Thyroid gland (tissue), 4 donors: ENCODE measurements at regions not wholly inside any gene's neighbourhood (a gene's known extent, or its start where the extent isn't known, plus 50 kb on each side); places are given as distances from the start of the nearest gene placed in this dataset.
A peak's percentile ranks its signal among the peaks of the same experiment; 100 is the strongest.

Experiments
- DNase-seq, 2 donors: peaks; one replicate each; pipeline ENCODE4 v3.0.0-alpha.2; 2019
- H3K27ac ChIP-seq, 3 donors: fragments of 200-600 bp; sonication (generic); 1 replicate in 2 of 3; 2 replicates in 1 of 3; pipeline ENCODE4 v1.5.1; 2016 to 2019; ENCODE audit warnings: mild to moderate bottlenecking in 1 of 3, moderate library complexity in 1 of 3
- H3K27me3 ChIP-seq: fragments of 200-600 bp; sonication (generic); one replicate; pipeline ENCODE4 v1.5.1; 2019
- H3K36me3 ChIP-seq, 2 donors: fragments of 200-600 bp; sonication (generic); one replicate each; pipeline ENCODE4 v1.5.1; 2016 to 2019
- H3K4me1 ChIP-seq, 2 donors: fragments of 200-600 bp; sonication (generic); one replicate each; pipeline ENCODE4 v1.5.1; 2017 to 2019
- H3K4me3 ChIP-seq, 3 donors: fragments of 200-600 bp; sonication (generic); replicated peaks in 1 of 3; 1 replicate in 2 of 3; 2 replicates in 1 of 3; pipeline ENCODE4 v1.5.1; 2016; ENCODE audit warnings: mild to moderate bottlenecking in 1 of 3
- H3K9me3 ChIP-seq: fragments of 200-600 bp; sonication (generic); one replicate; pipeline ENCODE4 v1.5.1; 2017
- CTCF ChIP-seq, 6 experiments: fragments of 200-600 bp in 3 of 6; fragments of 450-650 bp in 3 of 6; sonication (generic) in 3 of 6; IDR thresholded peaks; one replicate each; pipeline ENCODE4 v1.5.1; 2016 to 2019; ENCODE audit warnings: antibody characterized with exemption in 6 of 6, mild to moderate bottlenecking in 2 of 6, inconsistent platforms in 1 of 6, moderate library complexity in 1 of 6
- POLR2A ChIP-seq, 2 donors: fragments of 450-650 bp; IDR thresholded peaks; one replicate each; pipeline ENCODE4 v1.6.1; 2017; ENCODE audit warnings: antibody characterized with exemption in 2 of 2, mild to moderate bottlenecking in 2 of 2, moderate library complexity in 1 of 2
- WGBS, 2 donors: methylation state at CpG; one replicate each; pipeline ENCODE4 v1.1.5; 2017; 5-methylcytosine and 5-hydroxymethylcytosine counted together
- intact Hi-C: fragments of 100-400 bp; cut with DNase I; formaldehyde crosslinking; loops from one replicate; pipeline ENCODE4 v1.15.1; 2023

- no peak for DNase-seq
- intact Hi-C loops: no loop called here
- no peaks in the 10 kb centered on the region for H3K36me3 ChIP-seq
- H3K4me1 ChIP-seq: peaks cover 0 to 4% of the 10 kb centered on the region in 2 donors
- no peak overlapping the region for H3K27ac ChIP-seq
- 97% methylated on average over 3 of the region's 3 CpGs for WGBS, 2 donors
- H3K9me3 ChIP-seq: no peaks in the 10 kb centered on the region
- no peaks in the 10 kb centered on the region for H3K27me3 ChIP-seq
- no peak overlapping the region for H3K4me3 ChIP-seq
- TF ChIP-seq POLR2A (IDR thresholded peaks at IDR 0.05) (no peak), CTCF (IDR thresholded peaks at IDR 0.05) (no peak)
Observed at GRCh38 chr2:39587168-39587567, 78.5 kb upstream of the TMEM178A start.

GRCh38 chr2:39587641-39588040 is 78.1 kb upstream of the TMEM178A start:
- TF ChIP-seq POLR2A (IDR thresholded peaks at IDR 0.05) (no peak), CTCF (IDR thresholded peaks at IDR 0.05) (no peak)
- no peaks in the 10 kb centered on the region for H3K36me3 ChIP-seq
- 88 to 97% methylated on average over 1 of the region's 1 CpG for WGBS, 2 donors
- peaks cover 0 to 4% of the 10 kb centered on the region in 2 donors for H3K4me1 ChIP-seq
- no peaks in the 10 kb centered on the region for H3K27me3 ChIP-seq
- intact Hi-C loops: no loop called here
- H3K9me3 ChIP-seq: no peaks in the 10 kb centered on the region
- no peak for DNase-seq
- no peak overlapping the region for H3K4me3 ChIP-seq
- H3K27ac ChIP-seq: no peak overlapping the region

- Histone ChIP-seq H3K4me3 (no peak overlapping the region), H3K36me3 (no peaks in the 10 kb centered on the region), H3K9me3 (no peaks in the 10 kb centered on the region), H3K4me1 (no peaks in the 10 kb centered on the region), H3K27me3 (no peaks in the 10 kb centered on the region), H3K27ac (no peak overlapping the region)
- 65% methylated on average over 9 of the region's 9 CpGs for WGBS, 2 donors
- peak; percentile 16 to 79 (median 66) for TF ChIP-seq CTCF (IDR thresholded peaks at IDR 0.05)
- no peak for TF ChIP-seq POLR2A (IDR thresholded peaks at IDR 0.05)
- peak; percentile 54 to 61 for DNase-seq
- intact Hi-C loops: loop anchor here (10.0 kb wide), 2 partner anchors 101 to 141 kb away; no protein-coding TSS in a partner anchor
Observed at GRCh38 chr2:39593439-39594393, 72.0 kb upstream of the TMEM178A start.

GRCh38 chr2:39595116-39595515 is 70.6 kb upstream of the TMEM178A start:
- H3K4me3 ChIP-seq: no peak overlapping the region
- H3K27me3 ChIP-seq: no peaks in the 10 kb centered on the region
- H3K27ac ChIP-seq: no peak overlapping the region
- no peaks in the 10 kb centered on the region for H3K9me3 ChIP-seq
- intact Hi-C loops: loop anchor here (10.0 kb wide), 2 partner anchors 100 to 140 kb away; no protein-coding TSS in a partner anchor
- no peaks in the 10 kb centered on the region for H3K4me1 ChIP-seq
- WGBS, 2 donors: 82 to 83% methylated on average over 1 of the region's 1 CpG
- TF ChIP-seq POLR2A (IDR thresholded peaks at IDR 0.05): no peak
- TF ChIP-seq CTCF (IDR thresholded peaks at IDR 0.05): no peak
- no peaks in the 10 kb centered on the region for H3K36me3 ChIP-seq
- no peak for DNase-seq

- DNase-seq: no peak
- Histone ChIP-seq H3K27ac (no peak overlapping the region), H3K4me3 (no peak overlapping the region), H3K27me3 (no peaks in the 10 kb centered on the region), H3K9me3 (no peaks in the 10 kb centered on the region), H3K4me1 (no peaks in the 10 kb centered on the region), H3K36me3 (no peaks in the 10 kb centered on the region)
- no peak for TF ChIP-seq CTCF (IDR thresholded peaks at IDR 0.05)
- TF ChIP-seq POLR2A (IDR thresholded peaks at IDR 0.05): no peak
- intact Hi-C loops: loop anchor here (10.0 kb wide), 2 partner anchors 97 to 137 kb away; no protein-coding TSS in a partner anchor
- WGBS, 2 donors: 94 to 95% methylated on average over 3 of the region's 3 CpGs
Observed at GRCh38 chr2:39597314-39597713, 68.4 kb upstream of the TMEM178A start.
